Stimulated activated CD8-positive, alpha-beta memory T cell treated with anti-CD3 and anti-CD28 coated beads, Interleukin-4, amount 100 ng/mL, for 4 hours (primary cell): ENCODE measurements at regions not wholly inside any gene's neighbourhood (a gene's known extent, or its start where the extent isn't known, plus 50 kb on each side); places are given as distances from the start of the nearest gene placed in this dataset.
"Not testable (repeated sequence)": the region's sequence is repeated elsewhere in the genome, so short reads cannot be mapped to it uniquely, and the experiment has no call there.

ENCODE experiments used
- DNase-seq, 2 donors: peaks; one replicate each; pipeline ENCODE4 v3.0.0-alpha.2; 2020; ENCODE audit warnings: low read depth in 2 of 2, low spot score in 1 of 2

DNA sequence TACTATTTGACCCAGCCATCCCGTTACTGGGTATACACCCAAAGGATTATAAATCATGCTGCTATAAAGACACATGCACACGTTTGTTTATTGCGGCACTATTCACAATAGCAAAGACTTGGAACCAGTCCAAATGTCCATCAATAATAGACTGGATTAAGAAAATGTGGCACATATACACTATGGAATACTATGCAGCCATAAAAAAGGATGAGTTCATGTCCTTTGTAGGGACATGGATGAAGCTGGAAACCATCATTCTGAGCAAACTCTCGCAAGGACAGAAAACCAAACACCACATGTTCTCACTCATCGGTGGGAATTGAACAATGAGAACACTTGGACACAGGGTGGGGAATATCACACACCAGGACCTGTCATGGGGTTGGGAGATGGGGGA lies 56.7 kb upstream of the SELENOP start:
- not testable (repeated sequence) for DNase-seq

DNA sequence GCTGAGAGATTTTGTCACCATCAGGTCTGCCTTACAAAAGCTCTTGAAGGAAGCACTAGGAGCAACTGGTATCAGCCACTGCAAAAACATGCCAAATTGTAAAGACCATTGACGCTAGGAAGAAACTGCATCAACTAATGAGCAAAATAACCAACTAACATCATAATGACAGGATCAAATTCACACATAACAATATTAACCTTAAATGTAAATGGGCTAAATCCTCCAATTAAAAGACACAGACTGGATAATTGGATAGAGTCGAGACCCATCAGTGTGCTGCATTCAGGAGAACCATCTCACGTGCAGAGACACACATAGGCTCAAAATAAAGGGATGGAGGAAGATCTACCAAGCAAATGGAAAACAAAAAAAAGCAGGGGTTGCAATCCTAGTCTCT lies 53.1 kb upstream of the SELENOP start:
- not testable (repeated sequence) for DNase-seq
